Natural killer cell treated with Interleukin-12 subunit alpha and Interleukin-12 subunit beta and Interleukin-15 and Interleukin-18, amount 100 ng/mL, for 72 hours (primary cell): ENCODE measurements at regions not wholly inside any gene's neighbourhood (a gene's known extent, or its start where the extent isn't known, plus 50 kb on each side); places are given as distances from the start of the nearest gene placed in this dataset.

Experiments
- ATAC-seq, 2 donors: fragments of 150-1000 bp; cut with Tn5 transposase in 1 of 2; sonication (Bioruptor Pico), chemical (Tn5 transposase) in 1 of 2; 2 replicates each; pipeline ENCODE4 v1.10.0; 2021
- DNase-seq: peaks from one replicate; pipeline ENCODE4 v3.0.0; 2022; ENCODE audit warnings: low spot score
- H3K27ac Mint-ChIP-seq, 2 donors: 1 replicate in 1 of 2; 2 replicates in 1 of 2; pipeline ENCODE4 v1.8.0; 2022; ENCODE audit warnings: mixed read lengths in 2 of 2, mild to moderate bottlenecking in 1 of 2, moderate library complexity in 1 of 2
- H3K27me3 Mint-ChIP-seq, 2 donors: 1 replicate in 1 of 2; 2 replicates in 1 of 2; pipeline ENCODE4 v1.8.0; 2022; ENCODE audit warnings: mixed read lengths in 2 of 2
- H3K36me3 Mint-ChIP-seq: one replicate; pipeline ENCODE4 v1.8.0; 2022; ENCODE audit warnings: mixed read lengths
- H3K4me1 Mint-ChIP-seq, 2 donors: 1 replicate in 1 of 2; 2 replicates in 1 of 2; pipeline ENCODE4 v1.8.0; 2022; ENCODE audit warnings: low read depth in 2 of 2, mixed read lengths in 2 of 2, mild to moderate bottlenecking in 1 of 2
- H3K4me3 Mint-ChIP-seq: one replicate; pipeline ENCODE4 v1.8.0; 2022; ENCODE audit warnings: mixed read lengths
- H3K9me3 Mint-ChIP-seq: 2 replicates; pipeline ENCODE4 v1.8.0; 2022; ENCODE audit warnings: mixed read lengths

DNA sequence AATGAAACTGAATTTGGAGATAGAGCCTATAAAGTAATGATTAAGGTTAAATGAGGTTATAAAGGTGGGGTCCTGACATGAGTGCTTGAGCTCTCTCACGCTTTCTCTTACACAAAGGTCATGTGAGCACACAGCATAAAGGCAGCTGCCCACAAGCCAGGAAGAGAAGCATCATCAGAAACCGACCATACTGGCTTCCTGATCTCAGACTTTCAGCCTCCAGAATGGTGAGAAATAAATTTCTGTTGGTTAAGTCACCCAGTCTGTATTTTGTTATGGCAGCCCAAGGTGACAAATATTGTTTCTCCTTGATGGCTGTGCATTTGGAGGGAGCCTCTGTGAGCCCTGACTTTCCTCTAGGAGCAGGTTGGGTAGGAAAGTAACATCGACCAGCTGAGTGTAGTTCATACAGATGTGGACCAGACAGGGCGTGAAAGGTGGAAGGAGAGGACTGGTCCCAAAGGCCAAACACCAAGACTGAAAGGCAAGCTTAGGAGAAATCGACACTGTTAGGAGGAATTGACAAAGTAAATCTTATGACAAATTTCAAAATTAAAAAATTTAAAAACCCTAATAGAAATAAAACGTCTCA lies 97.6 kb upstream of the SLC38A2 start:
- Mint-ChIP-seq H3K4me1 (peaks cover 30 to 34% of the 10 kb centered on the region in 2 donors), H3K36me3 (no peaks in the 10 kb centered on the region), H3K27ac (peak overlapping the region; percentile 66 to 92), H3K9me3 (peaks cover 3% of the 10 kb centered on the region), H3K4me3 (peak overlapping the region; percentile 71), H3K27me3 (no peaks in the 10 kb centered on the region)
- ATAC-seq (peak; percentile 84 to 88), DNase-seq (peak; percentile 63)

DNA sequence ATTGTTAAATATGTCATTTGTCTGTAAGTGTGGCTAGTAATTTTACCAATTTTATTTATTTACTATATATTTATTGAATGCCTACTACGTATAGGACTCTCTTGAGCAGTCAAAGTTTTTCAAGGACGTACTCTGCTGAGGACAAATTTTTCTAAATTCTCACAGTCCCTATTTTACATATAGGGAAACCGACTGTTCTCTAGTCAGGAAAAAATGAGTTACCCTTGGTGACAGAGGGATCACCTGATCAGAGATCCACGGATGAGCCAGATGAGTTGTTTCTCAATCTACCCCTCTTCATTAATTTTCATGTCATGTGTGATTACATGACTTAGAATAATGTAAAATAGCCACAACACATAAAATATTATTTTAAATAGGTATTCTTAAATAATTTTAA lies 96.2 kb upstream of the SLC38A2 start:
- Mint-ChIP-seq H3K9me3 (peaks cover 3% of the 10 kb centered on the region), H3K4me3 (no peak overlapping the region), H3K36me3 (no peaks in the 10 kb centered on the region), H3K4me1 (peaks cover 28 to 32% of the 10 kb centered on the region in 2 donors), H3K27ac (no peak overlapping the region), H3K27me3 (no peaks in the 10 kb centered on the region)
- ATAC-seq (no peak), DNase-seq (no peak)

- no peak overlapping the region for H3K27ac Mint-ChIP-seq
- no peaks in the 10 kb centered on the region for H3K36me3 Mint-ChIP-seq
- ATAC-seq: no peak
- no peak overlapping the region for H3K4me3 Mint-ChIP-seq
- DNase-seq: no peak
- H3K9me3 Mint-ChIP-seq: peaks cover 3% of the 10 kb centered on the region
- H3K4me1 Mint-ChIP-seq: peaks cover 24 to 28% of the 10 kb centered on the region in 2 donors
- H3K27me3 Mint-ChIP-seq: no peaks in the 10 kb centered on the region
These were observed 95.6 kb upstream of the SLC38A2 start for GRCh38 chr12:46468160-46468559.

DNA sequence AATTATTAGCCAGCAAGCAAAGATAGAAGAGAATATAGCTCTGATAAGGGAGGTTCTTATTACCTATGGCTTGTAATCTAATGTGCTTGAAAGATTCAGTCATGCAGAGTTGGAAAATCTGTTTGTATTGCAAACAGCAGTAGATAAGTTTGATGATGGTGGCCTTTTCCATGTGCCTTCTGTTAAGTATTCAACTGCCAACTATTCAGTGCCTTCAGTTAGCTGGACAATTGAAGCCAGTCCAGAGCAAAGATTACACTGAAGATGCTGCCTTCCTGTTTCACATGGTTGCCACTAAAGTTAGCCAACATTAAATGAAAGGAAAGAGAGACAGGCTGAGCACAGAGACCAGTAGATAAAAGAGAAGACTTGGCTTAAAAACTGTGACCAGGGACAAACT lies 92.7 kb upstream of the SLC38A2 start:
- H3K27ac Mint-ChIP-seq: no peak overlapping the region
- H3K36me3 Mint-ChIP-seq: no peaks in the 10 kb centered on the region
- H3K27me3 Mint-ChIP-seq: no peaks in the 10 kb centered on the region
- no peak for DNase-seq
- H3K4me3 Mint-ChIP-seq: no peak overlapping the region
- no peak for ATAC-seq
- peaks cover 3% of the 10 kb centered on the region for H3K9me3 Mint-ChIP-seq
- peaks cover 20 to 26% of the 10 kb centered on the region in 2 donors for H3K4me1 Mint-ChIP-seq

DNA sequence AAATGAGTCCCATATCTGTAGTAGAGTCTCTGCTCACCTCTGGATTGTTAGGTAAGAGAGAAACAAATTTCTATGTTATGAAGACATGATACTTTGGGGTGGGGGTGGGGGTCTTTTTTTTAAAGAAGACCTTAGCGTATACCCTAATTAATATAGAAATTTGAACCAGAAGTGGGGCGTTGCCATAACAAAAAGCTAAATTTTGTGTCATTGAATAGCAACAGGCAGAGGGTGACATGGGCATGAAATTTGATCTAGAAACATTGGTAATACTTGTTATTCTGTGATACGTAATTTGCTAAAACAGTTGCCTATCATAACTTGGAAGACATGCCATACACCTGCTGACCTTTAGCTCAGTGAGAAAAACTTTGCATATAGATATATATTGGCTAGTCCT lies 92.3 kb upstream of the SLC38A2 start:
- no peaks in the 10 kb centered on the region for H3K27me3 Mint-ChIP-seq
- ATAC-seq (no peak), DNase-seq (no peak)
- no peaks in the 10 kb centered on the region for H3K36me3 Mint-ChIP-seq
- peaks cover 20 to 26% of the 10 kb centered on the region in 2 donors for H3K4me1 Mint-ChIP-seq
- no peak overlapping the region for H3K27ac Mint-ChIP-seq
- no peak overlapping the region for H3K4me3 Mint-ChIP-seq
- H3K9me3 Mint-ChIP-seq: peaks cover 3% of the 10 kb centered on the region

DNA sequence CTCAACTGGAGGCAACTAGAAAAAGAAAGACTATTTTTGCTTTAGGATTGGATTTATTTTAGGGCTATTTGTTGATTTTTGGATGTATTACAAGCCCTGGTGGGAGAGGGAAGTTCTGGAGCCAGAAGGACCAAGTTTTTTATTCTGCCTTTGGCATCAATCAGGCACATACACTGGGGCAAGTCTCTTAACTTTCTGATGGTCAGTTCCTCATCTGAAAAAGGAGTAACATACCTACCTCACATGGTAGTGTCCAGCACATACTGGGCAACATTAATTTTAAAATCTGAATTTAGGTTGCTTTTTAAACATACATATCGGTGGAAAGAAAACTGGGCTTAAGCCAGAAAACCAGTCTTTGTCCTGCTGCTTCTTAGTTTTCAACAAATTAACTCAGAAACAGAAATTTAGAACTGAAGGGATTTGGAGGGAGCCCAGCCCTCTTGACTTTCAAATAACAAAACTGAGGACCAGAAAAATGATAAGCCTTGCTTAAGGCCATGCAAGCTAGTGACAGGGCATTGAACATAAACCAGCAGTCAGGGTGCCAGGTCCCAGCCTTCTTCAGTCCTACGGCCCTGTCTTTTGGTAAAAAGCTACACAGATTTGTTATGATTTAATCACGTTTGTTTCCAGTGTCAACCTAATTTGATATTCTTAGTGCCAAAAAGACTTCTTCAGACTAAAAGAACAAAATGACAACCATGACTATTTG lies 90.2 kb upstream of the SLC38A2 start:
- DNase-seq (no peak), ATAC-seq (no peak)
- Mint-ChIP-seq H3K27ac (no peak overlapping the region), H3K4me1 (peaks cover 32 to 41% of the 10 kb centered on the region in 2 donors), H3K27me3 (no peaks in the 10 kb centered on the region), H3K36me3 (no peaks in the 10 kb centered on the region), H3K4me3 (no peak overlapping the region), H3K9me3 (peaks cover 3% of the 10 kb centered on the region)

DNA sequence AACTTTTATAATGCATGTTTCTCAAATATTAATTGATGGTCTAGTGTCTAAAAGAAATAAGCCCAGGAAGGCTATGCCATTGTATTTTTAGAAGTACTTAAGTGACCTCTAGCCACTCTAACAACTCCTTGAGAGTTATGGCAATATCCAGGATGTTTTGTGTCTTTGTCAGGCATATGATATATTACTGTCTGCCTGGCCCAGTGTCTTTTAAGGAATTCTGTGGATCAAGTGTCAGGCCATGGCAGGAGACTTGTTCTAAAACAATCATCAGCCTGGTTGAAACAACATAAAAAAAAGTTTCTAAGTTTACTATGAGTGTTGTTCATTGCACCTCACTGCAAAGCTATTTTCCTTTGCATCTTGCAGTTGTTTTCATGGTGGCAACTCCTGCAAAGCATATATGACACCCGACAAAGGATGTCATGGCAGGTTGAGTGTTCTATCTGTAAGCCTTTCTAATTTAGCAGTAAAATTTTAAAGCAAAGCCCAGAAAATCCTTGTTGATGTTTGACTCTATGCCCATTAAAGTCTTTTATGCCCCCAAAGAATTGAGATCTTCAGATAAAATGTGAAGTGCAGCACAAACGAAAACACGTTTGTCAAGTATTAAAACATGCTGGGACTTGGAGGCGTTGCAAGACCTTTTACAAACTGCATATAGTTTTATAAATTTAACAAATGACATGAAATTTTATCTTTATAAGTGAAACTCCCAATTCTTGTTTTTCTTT lies 89.5 kb upstream of the SLC38A2 start:
- Mint-ChIP-seq H3K4me3 (no peak overlapping the region), H3K4me1 (peaks cover 32 to 40% of the 10 kb centered on the region in 2 donors), H3K36me3 (no peaks in the 10 kb centered on the region), H3K9me3 (peaks cover 3% of the 10 kb centered on the region), H3K27ac (no peak overlapping the region), H3K27me3 (no peaks in the 10 kb centered on the region)
- DNase-seq (no peak), ATAC-seq (no peak)

GRCh38 chr12:46461459-46461858 lies 88.9 kb upstream of the SLC38A2 start:
- Mint-ChIP-seq H3K4me3 (no peak overlapping the region), H3K36me3 (no peaks in the 10 kb centered on the region), H3K4me1 (peaks cover 36 to 41% of the 10 kb centered on the region in 2 donors), H3K27ac (no peak overlapping the region), H3K9me3 (peaks cover 2% of the 10 kb centered on the region), H3K27me3 (no peaks in the 10 kb centered on the region)
- DNase-seq (no peak), ATAC-seq (no peak)

GRCh38 chr12:46460682-46461210 lies 88.2 kb upstream of the SLC38A2 start:
- Mint-ChIP-seq H3K36me3 (no peaks in the 10 kb centered on the region), H3K4me3 (peak overlapping the region; percentile 91), H3K27me3 (no peaks in the 10 kb centered on the region), H3K4me1 (peaks cover 44% of the 10 kb centered on the region in 2 donors), H3K27ac (peak overlapping the region; percentile 94 to 97), H3K9me3 (no peaks in the 10 kb centered on the region)
- ATAC-seq (peak in 1 of 2 donors; percentile 47), DNase-seq (no peak)

DNA sequence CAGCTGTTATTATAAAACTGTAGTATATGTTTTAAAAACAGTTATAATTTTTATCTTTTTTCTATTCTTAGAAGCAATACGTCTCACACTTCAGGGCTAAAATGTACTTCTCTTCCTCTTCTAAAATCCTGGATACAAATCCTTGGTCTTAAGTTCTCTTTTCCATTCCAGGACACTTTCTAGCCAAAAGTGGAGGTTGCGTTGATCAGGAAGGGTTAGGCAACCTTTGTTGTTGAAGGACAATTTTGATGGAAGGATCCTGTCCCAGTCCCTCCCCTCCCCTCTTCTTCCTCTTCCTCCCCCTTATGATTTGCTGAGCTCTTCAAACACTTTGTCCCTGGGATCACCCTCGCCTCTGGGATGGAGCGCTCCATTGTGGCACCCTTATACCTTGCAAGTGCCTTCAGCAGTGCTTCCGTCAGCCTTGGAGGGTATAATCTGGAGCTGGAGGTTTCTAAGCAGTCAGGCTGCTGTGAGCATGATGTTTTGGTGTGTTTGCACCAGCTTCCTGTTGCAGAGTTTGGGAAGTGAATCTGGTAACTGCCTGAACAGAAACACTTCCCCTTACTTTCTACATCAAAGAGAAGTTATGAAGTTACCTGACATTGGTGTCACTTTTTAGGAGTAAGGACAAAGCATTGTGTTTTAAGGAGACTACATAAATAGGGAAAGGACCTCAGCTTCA lies 87.4 kb upstream of the SLC38A2 start:
- Mint-ChIP-seq H3K9me3 (no peaks in the 10 kb centered on the region), H3K27me3 (no peaks in the 10 kb centered on the region), H3K4me1 (peaks cover 51% of the 10 kb centered on the region in 2 donors), H3K36me3 (no peaks in the 10 kb centered on the region), H3K4me3 (peak overlapping the region; percentile 91), H3K27ac (peak overlapping the region; percentile 94 to 97)
- ATAC-seq (no peak), DNase-seq (no peak)

DNA sequence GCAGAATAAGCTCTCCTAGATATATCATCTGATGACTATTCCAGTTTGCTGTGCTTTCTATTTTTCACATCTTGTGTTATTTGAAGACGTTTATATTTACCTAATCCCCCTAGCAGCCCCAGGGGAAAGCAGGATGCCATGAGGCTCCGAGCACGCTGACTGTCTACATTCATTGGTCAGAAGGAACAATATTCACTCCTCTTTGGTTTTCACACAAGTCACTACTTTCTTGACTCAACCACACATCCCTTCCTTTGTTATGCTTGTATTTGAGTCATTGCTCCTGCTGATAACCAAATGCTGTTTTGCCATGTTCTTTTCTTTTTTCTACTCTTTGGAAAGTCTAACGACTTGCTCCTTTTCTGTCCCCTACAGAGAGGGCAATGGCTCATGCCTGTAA lies 86.5 kb upstream of the SLC38A2 start:
- ATAC-seq: peak; percentile 90 to 94
- no peaks in the 10 kb centered on the region for H3K9me3 Mint-ChIP-seq
- peak overlapping the region; percentile 94 to 97 for H3K27ac Mint-ChIP-seq
- no peaks in the 10 kb centered on the region for H3K27me3 Mint-ChIP-seq
- peaks cover 53 to 55% of the 10 kb centered on the region in 2 donors for H3K4me1 Mint-ChIP-seq
- peak overlapping the region; percentile 91 for H3K4me3 Mint-ChIP-seq
- no peaks in the 10 kb centered on the region for H3K36me3 Mint-ChIP-seq
- peak; percentile 64 for DNase-seq

DNA sequence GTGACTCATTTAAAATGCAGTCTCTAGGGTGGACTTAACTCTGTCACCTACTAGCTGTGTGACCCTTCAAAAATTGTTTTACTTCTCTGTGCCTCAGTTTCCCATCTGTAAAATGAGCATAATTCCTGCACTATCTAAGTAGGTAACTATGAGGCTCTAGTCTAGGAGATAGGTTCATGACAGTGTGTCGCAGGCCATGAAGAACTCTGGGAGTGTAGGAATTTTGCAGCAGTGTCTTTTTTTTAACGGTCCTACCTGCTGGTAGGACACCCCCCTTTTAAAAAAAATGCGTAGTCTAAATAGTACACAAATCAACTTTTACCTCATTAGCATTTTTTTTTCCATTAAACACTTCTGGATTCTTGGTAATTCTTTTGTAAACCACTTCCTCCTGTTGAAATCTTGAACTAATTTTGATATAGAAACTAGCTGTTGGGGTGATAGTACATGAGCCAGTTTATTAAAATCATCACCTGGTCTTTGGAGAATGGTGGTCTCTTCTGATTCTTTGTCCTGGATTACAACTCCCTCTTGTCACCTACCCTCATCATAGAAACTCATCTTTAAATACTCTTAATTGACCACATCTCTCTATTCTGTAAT lies 86.0 kb upstream of the SLC38A2 start:
- no peaks in the 10 kb centered on the region for H3K9me3 Mint-ChIP-seq
- H3K27ac Mint-ChIP-seq: peak overlapping the region; percentile 94 to 97
- H3K4me3 Mint-ChIP-seq: peak overlapping the region; percentile 91
- H3K27me3 Mint-ChIP-seq: no peaks in the 10 kb centered on the region
- peak; percentile 73 to 75 for ATAC-seq
- H3K36me3 Mint-ChIP-seq: no peaks in the 10 kb centered on the region
- no peak for DNase-seq
- H3K4me1 Mint-ChIP-seq: peaks cover 53 to 55% of the 10 kb centered on the region in 2 donors

DNA sequence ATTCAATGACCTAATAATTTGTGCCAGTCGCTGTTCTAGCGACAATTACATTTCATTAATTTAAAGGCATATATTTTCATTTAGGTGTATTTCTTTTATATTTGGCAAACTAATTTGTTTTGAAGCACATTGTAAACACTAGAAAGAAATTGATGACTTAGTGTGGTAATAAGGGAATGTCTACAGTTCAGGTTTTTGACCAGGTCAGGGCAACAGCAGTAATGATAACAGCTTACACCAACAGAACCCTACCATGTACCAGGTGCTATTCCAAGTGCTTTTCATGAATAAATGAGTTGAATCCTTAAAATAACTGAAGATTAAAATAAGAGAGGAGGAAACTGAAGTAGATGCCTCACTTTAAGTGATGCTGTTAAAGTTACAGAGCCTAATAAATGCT lies 85.4 kb upstream of the SLC38A2 start:
- Mint-ChIP-seq H3K4me3 (peak overlapping the region; percentile 91), H3K27ac (peak overlapping the region; percentile 94 to 97), H3K27me3 (no peaks in the 10 kb centered on the region), H3K4me1 (peaks cover 53 to 55% of the 10 kb centered on the region in 2 donors), H3K36me3 (no peaks in the 10 kb centered on the region), H3K9me3 (no peaks in the 10 kb centered on the region)
- DNase-seq (no peak), ATAC-seq (no peak)
